ENCODE measurements at regions not wholly inside any gene's neighbourhood (a gene's known extent, or its start where the extent isn't known, plus 50 kb on each side); places are given as distances from the start of the nearest gene placed in this dataset.

GRCh38 chr9:86525182-86525581 lies 171.0 kb upstream of the TUT7 start:
- Histone ChIP-seq H3K4me1 (no peaks in the 10 kb centered on the region), H3K4me3 (no peak overlapping the region), H3K27ac (replicated peaks in 1 of 4) (no peak overlapping the region), H3K36me3 (no peaks in the 10 kb centered on the region), H3K27me3 (no peaks in the 10 kb centered on the region), H3K9me3 (no peaks in the 10 kb centered on the region)
- WGBS = 89% methylated on average over 5 of the region's 5 CpGs
- DNase-seq (ENCODE audit: extremely low spot score) = no peak
- TF ChIP-seq POLR2AphosphoS5 (IDR thresholded peaks at IDR 0.05) = no peak
- TF ChIP-seq POLR2A (IDR thresholded peaks at IDR 0.05; ENCODE audit: low read depth) = no peak
- TF ChIP-seq EP300 (IDR thresholded peaks at IDR 0.05) = no peak
- TF ChIP-seq CTCF (IDR thresholded peaks at IDR 0.05) = no peak
- intact Hi-C loops (cut with DNase I) = no loop called here

- Histone ChIP-seq H3K4me3 (no peak overlapping the region), H3K4me1 (no peaks in the 10 kb centered on the region), H3K27ac (replicated peaks in 1 of 4) (no peak overlapping the region), H3K27me3 (no peaks in the 10 kb centered on the region), H3K9me3 (no peaks in the 10 kb centered on the region), H3K36me3 (no peaks in the 10 kb centered on the region)
- TF ChIP-seq POLR2A (IDR thresholded peaks at IDR 0.05; ENCODE audit: low read depth) (no peak), CTCF (IDR thresholded peaks at IDR 0.05) (no peak), EP300 (IDR thresholded peaks at IDR 0.05) (no peak), POLR2AphosphoS5 (IDR thresholded peaks at IDR 0.05) (no peak)
- DNase-seq (ENCODE audit: extremely low spot score) = no peak
- WGBS = 68% methylated on average over 5 of the region's 5 CpGs
- intact Hi-C loops (cut with DNase I) = no loop called here
Measured at GRCh38 chr9:86521977-86522376, 167.8 kb upstream of the TUT7 start.

GRCh38 chr9:86521322-86521721 lies 167.1 kb upstream of the TUT7 start:
- TF ChIP-seq CTCF (IDR thresholded peaks at IDR 0.05) = no peak
- TF ChIP-seq EP300 (IDR thresholded peaks at IDR 0.05) = no peak
- no peak for TF ChIP-seq POLR2A (IDR thresholded peaks at IDR 0.05; ENCODE audit: low read depth)
- no peak for TF ChIP-seq POLR2AphosphoS5 (IDR thresholded peaks at IDR 0.05)
- no peaks in the 10 kb centered on the region for H3K27me3 ChIP-seq
- no peak overlapping the region for H3K27ac ChIP-seq (replicated peaks in 1 of 4)
- intact Hi-C loops (cut with DNase I) = no loop called here
- no peaks in the 10 kb centered on the region for H3K9me3 ChIP-seq
- no peak overlapping the region for H3K4me3 ChIP-seq
- H3K4me1 ChIP-seq = no peaks in the 10 kb centered on the region
- H3K36me3 ChIP-seq = no peaks in the 10 kb centered on the region
- DNase-seq (ENCODE audit: extremely low spot score) = no peak
- 96% methylated on average over 4 of the region's 4 CpGs for WGBS

GRCh38 chr9:86519066-86519615 lies 164.9 kb upstream of the TUT7 start:
- H3K36me3 ChIP-seq = no peaks in the 10 kb centered on the region
- no peaks in the 10 kb centered on the region for H3K4me1 ChIP-seq
- TF ChIP-seq POLR2A (IDR thresholded peaks at IDR 0.05; ENCODE audit: low read depth) = no peak
- no peak for TF ChIP-seq POLR2AphosphoS5 (IDR thresholded peaks at IDR 0.05)
- no peak for TF ChIP-seq EP300 (IDR thresholded peaks at IDR 0.05)
- no peak for DNase-seq (ENCODE audit: extremely low spot score)
- H3K27ac ChIP-seq (replicated peaks in 1 of 4) = no peak overlapping the region
- intact Hi-C loops (cut with DNase I) = no loop called here
- H3K9me3 ChIP-seq = no peaks in the 10 kb centered on the region
- no peak overlapping the region for H3K4me3 ChIP-seq
- H3K27me3 ChIP-seq = no peaks in the 10 kb centered on the region

- WGBS = 86% methylated on average over 1 of the region's 1 CpG
- TF ChIP-seq CTCF (IDR thresholded peaks at IDR 0.05) (no peak), EP300 (IDR thresholded peaks at IDR 0.05) (no peak), POLR2A (IDR thresholded peaks at IDR 0.05; ENCODE audit: low read depth) (no peak), POLR2AphosphoS5 (IDR thresholded peaks at IDR 0.05) (no peak)
- no peak overlapping the region for H3K4me3 ChIP-seq
- intact Hi-C loops (cut with DNase I) = no loop called here
- no peaks in the 10 kb centered on the region for H3K9me3 ChIP-seq
- H3K4me1 ChIP-seq = peaks cover 0 to 11% (median 4%) of the 10 kb centered on the region in 4 donors
- no peak overlapping the region for H3K27ac ChIP-seq (replicated peaks in 1 of 4)
- H3K36me3 ChIP-seq = no peaks in the 10 kb centered on the region
- H3K27me3 ChIP-seq = no peaks in the 10 kb centered on the region
- DNase-seq (ENCODE audit: extremely low spot score) = no peak
Measured at GRCh38 chr9:86517475-86517874, 163.3 kb upstream of the TUT7 start.

All from esophagus muscularis mucosa (tissue), 4 donors.